ENCODE measurements at regions not wholly inside any gene's neighbourhood (a gene's known extent, or its start where the extent isn't known, plus 50 kb on each side); places are given as distances from the start of the nearest gene placed in this dataset.
"Not testable (repeated sequence)": the region's sequence is repeated elsewhere in the genome, so short reads cannot be mapped to it uniquely, and the experiment has no call there.

GRCh38 chr2:186991766-186992417 lies 142.9 kb upstream of the ZSWIM2 start:
- DNase-seq (ENCODE audit: low spot score), result no peak

GRCh38 chr2:186984966-186985365 lies 136.0 kb upstream of the ZSWIM2 start:
- DNase-seq (ENCODE audit: low spot score), result no peak

GRCh38 chr2:186984481-186984880 lies 135.5 kb upstream of the ZSWIM2 start:
- no peak for DNase-seq (ENCODE audit: low spot score)

DNA sequence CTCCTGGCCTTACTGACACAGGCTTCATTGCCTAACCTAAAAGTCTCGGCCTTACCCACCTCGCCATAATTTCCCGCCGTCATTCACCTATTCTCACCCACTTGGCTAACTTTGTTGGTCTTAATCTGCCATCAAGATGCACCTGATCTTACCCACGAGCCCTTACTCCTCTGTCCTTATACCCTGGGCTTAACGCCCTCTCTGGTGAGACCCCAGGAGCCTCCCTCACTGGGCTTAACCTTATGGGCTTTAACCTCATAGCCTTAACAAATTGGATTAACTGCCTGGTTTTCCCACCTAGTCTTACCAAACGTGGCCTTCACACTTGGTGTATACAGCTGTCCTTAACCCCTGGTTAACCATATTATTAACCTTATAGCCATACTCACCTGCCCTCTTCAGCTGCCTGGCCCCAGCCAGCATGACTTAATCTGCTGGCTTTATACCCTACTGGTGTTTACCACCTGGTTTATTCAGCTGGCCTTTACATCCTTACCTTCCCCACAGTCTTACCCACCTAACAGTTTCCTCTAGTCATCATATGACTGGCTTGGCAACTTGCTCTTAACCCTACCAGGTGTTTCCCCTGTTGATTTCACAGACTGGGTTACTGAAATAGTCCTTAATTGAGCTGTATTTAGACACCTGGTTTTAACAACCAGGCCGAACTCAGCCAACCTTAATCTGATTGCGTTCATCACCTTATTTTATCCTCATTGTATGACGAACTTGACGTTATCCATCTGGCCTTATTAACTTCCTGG lies 132.0 kb upstream of the ZSWIM2 start:
- DNase-seq (ENCODE audit: low spot score), result no peak

- DNase-seq (ENCODE audit: low spot score), result no peak
Measured at GRCh38 chr2:186980117-186980442, 131.1 kb upstream of the ZSWIM2 start.

- no peak for DNase-seq (ENCODE audit: low spot score)
Measured at GRCh38 chr2:186979439-186980116, 130.6 kb upstream of the ZSWIM2 start.

DNA sequence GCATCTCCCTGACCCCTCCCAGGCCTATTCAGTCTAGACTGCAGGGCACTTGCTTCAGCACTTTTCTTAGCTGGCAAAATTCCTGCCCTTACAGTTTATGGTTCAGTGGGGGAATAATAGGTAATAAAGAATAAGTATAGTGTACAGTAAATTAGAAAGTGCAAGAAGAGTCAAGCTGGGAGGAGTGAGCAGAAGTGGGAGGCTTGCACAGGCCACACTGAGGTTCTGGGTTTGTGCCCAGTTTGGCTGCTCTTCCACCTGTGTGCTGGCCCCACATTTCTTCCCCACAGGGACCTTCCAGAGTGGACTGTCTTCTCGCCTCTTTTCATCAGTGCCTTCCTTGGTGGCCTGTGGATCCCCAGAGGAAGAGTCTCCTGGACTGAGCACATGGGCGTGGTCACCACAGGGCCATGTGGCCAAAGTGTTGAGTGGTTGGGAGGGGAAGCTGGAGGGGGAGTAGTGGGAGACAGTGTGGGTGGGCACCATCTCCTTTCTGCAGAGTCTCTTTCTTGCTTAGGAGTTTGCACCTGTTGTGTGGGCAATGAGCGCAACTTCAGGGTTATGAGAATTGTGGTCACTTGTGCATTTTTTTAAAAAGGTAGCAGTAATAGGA lies 128.6 kb upstream of the ZSWIM2 start:
- no peak for DNase-seq (ENCODE audit: low spot score)

DNA sequence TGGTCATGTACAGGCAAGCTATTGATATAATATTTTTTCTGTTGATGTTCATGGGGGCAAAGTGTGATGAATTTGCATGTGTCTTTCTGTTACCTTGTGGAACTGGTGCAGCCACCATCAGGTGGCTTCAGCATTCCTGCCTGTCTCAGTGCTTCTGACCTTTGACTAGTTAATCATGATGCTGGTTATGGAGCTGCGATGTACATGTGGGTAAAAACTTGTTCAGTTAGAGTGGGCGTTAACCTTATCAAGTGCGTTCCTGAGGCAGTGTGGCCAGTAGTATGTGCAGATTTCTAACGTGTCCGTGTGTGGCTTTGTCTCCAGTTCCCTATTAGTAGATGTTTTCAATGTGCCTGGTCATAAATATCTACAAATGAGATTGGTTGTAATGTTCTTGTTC lies 127.4 kb upstream of the ZSWIM2 start:
- no peak for DNase-seq (ENCODE audit: low spot score)

DNA sequence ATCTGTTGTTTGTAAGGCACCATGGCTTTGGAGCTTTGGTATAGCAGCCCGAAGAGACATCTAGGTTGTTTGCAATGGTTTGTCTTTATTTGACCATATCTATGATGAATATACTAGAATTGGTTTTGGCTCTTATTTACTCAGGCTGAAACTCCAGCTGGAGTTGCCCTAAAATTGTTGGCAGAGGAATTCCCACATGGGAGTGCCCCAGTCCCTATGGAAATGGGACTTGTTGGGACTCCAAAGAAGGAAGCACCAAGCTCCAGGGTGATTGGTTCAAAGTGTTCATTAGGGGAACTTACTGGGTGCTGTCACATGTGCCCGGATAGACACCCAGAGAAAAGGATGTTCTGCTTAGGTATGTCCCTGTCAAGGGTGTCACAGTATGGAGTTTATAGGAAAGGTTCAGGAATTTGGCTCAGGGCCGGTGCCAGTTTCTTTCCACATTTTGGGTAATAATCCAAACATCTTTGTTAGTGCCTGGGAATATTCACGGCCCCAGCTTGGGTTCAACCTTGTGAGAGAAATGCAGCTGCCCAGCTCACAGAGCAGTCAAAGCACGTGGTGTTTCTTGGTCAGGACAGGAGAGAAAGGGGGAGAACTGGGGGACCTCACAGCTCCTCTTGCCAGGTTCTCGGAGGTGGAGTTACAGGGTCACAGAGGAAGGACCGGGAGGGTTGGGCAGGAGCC lies 123.5 kb upstream of the ZSWIM2 start:
- no peak for DNase-seq (ENCODE audit: low spot score)

- DNase-seq (ENCODE audit: low spot score), result no peak
Measured at GRCh38 chr2:186968277-186968676, 119.3 kb upstream of the ZSWIM2 start.

DNA sequence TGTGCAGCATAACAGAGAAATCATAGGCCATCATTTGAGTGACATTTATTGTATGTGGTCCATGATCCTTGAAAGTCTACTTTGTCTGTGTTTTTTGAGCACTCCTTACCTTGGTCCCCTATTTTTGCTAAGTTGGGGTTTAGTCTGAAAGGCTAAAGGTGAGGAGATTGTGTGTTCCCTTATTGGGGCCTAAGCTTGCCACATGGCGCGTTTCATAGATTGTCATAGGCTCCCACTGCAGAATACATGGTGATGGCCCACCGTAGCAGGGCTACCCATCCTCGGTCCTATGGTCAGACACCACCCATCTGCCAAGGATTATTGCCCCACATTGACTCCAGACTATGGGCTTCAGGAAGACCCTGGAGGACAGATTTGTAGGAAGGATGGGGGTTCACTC lies 117.0 kb upstream of the ZSWIM2 start:
- DNase-seq (ENCODE audit: low spot score), result no peak

GRCh38 chr2:186962085-186962747 lies 113.2 kb upstream of the ZSWIM2 start:
- no peak for DNase-seq (ENCODE audit: low spot score)

DNA sequence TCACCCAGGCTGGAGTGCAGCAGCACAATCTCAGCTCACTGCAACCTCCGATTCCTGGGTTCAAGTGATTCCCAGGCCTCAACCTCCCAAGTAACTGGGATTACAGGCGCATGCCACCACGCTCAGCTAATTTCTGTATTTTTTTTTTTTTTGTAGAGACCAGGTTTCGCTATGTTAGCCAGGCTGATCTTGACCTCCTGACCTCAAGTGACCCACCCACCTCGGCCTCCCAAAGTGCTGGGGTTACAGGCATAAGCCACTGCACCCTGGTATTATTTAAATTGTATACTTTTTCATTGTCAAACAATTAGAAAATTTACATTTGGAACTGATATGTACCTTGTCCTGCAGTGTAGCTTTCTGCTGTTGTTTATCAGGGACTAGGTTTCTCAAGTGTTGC lies 111.3 kb upstream of the ZSWIM2 start:
- not testable (repeated sequence) for DNase-seq (ENCODE audit: low spot score)

GRCh38 chr2:186959486-186959885 lies 110.5 kb upstream of the ZSWIM2 start:
- no peak for DNase-seq (ENCODE audit: low spot score)

DNA sequence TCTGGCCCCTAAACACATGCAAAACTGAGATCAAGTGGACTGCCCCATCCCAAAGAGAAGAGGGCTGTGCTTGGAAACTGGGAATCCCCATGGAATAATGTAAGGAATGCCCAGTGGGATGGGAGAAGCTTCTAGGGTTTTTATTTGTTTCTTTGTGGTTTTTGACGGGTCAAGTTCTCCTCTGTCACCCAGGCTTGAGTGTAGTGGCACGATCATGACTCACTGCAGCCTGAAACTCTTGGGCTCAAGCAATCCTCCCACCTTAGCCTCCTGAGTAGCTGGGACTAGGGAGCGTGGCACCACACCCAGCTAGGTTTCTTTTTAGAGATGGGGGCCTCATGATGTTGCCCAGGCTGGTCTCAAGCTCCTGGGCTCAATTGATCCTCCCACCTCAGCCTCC lies 101.7 kb upstream of the ZSWIM2 start:
- DNase-seq (ENCODE audit: low spot score), result no peak

DNA sequence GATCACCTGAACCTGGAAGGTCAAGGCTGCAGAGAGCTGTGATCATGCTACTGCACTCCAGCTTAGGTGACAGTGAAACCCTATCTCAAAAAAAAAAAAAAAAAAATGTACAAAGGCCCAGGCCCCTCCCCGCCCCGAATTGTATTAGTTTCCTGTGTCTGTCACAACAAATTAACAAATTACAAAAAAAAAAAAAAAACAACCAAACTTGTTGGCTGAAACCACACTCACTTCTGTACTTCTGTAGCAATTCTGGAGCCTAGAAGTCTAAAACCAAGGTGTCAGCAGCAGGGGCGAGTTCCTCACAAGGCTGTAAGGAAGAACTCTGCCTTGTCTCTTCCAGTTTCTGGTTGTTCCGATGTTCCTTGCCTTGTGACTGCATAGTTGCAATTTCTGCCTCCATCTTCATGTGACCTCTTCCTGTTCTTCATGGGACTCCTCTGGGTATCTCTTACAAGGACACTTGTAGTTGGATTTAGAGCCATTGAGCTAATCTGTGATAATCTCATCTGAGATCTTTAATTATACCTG lies 100.8 kb upstream of the ZSWIM2 start:
- DNase-seq (ENCODE audit: low spot score), result no peak

- no peak for DNase-seq (ENCODE audit: low spot score)
Measured at GRCh38 chr2:186947516-186947915, 98.5 kb upstream of the ZSWIM2 start.

DNA sequence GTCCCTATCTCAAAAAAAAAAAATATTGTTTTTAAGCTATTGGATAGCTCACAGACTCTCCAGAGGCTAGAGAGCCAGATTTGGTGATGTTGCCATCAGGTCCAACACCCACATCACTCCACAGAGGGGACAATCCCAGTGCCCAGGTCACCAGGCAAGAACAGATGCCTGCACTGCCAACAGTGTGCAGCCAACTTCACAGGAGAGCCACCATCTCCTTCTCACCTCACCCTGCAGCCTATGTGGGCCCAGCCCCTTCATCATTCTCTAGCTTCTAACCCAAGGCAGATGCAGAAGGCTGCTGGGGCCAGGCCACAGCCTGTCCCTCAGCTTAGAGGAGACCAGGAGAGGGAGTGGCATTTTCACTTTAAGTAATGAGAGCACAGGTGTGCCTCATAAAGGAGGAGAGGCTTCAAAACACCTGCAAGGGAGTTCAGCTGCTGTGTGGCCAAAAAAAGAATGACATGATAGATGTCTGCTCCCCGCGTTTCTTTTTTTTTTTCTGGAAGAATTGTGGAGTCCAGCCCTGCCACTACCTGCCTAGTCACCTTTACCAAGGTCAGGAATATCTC lies 98.0 kb upstream of the ZSWIM2 start:
- DNase-seq (ENCODE audit: low spot score), result no peak

DNA sequence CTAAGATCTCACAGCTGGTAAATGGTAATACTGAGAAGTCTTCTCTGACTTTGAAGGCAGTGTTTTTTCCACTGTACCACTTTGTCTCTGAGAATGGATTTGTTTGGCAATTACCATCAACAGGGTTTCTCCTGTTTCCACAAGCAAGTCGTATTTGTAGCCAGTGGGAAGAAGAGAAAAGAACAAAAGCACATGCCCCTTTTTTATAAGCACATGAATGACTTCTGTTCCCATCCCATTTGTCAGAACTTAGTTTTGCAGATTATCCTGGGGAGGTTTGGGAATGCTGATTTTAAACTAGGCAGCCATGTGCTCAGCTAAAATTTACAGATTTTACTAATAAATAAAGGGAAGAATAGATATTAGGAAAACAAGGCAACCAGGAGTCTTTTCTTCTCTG lies 92.9 kb upstream of the ZSWIM2 start:
- DNase-seq (ENCODE audit: low spot score), result no peak

DNA sequence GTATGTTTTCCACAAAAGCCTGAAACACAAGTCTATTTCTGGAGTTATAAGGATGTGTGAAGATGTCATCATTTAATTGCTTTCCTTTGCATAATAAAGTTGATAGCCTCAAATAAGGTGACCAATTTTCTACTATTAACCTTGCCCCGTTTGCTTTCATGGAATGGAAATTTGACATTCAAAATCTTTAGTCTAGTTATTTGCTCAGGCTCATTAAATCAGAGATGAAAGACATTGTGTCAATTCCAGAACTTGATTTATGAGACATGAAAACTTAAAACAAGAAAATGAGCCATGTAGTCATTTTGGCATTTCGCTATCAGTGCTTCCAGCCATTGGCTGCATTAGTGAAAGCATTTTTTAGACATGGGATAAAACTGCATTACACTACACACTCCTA lies 91.5 kb upstream of the ZSWIM2 start:
- no peak for DNase-seq (ENCODE audit: low spot score)

DNA sequence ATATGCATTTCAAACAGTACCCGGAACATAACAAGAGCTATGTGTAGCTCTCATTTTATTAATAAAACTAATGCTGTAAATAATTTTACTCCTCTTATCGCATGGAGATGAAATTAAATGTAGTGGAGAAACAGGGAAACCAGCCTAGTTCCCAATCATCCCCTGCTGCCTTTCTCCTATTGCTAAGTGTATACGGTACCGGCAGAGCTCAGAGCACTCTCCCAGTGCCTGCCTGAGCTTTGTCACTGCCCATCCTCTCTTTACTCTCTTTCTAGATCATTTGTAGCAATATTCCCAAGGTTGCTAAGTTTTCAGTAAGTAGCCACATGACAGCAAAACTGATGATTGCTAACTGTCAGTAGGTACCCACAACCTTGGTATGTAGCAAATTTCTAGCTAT lies 85.5 kb upstream of the ZSWIM2 start:
- no peak for DNase-seq (ENCODE audit: low spot score)
